ENCODE measurements at regions not wholly inside any gene's neighbourhood (a gene's known extent, or its start where the extent isn't known, plus 50 kb on each side); places are given as distances from the start of the nearest gene placed in this dataset.

GRCh38 chr9:109940561-109940960 lies 160.6 kb downstream of the PALM2AKAP2 start:
- Histone ChIP-seq H3K9me3 (ENCODE audit: control insufficient read depth, low read length) (no peaks in the 10 kb centered on the region), H3K36me3 (ENCODE audit: control insufficient read depth, insufficient read depth, low read length) (no peaks in the 10 kb centered on the region), H3K79me2 (no peaks in the 10 kb centered on the region), H3K4me3 (ENCODE audit: low read depth, low read length) (no peak overlapping the region), H3K4me2 (ENCODE audit: low read length) (no peak overlapping the region), H3K27me3 (ENCODE audit: control insufficient read depth, insufficient read depth, low read length) (no peaks in the 10 kb centered on the region), H3K9ac (no peak overlapping the region), H2AFZ (no peak overlapping the region), H3K27ac (no peak overlapping the region), H3K4me1 (no peaks in the 10 kb centered on the region)
- TF ChIP-seq, protein P1, sequence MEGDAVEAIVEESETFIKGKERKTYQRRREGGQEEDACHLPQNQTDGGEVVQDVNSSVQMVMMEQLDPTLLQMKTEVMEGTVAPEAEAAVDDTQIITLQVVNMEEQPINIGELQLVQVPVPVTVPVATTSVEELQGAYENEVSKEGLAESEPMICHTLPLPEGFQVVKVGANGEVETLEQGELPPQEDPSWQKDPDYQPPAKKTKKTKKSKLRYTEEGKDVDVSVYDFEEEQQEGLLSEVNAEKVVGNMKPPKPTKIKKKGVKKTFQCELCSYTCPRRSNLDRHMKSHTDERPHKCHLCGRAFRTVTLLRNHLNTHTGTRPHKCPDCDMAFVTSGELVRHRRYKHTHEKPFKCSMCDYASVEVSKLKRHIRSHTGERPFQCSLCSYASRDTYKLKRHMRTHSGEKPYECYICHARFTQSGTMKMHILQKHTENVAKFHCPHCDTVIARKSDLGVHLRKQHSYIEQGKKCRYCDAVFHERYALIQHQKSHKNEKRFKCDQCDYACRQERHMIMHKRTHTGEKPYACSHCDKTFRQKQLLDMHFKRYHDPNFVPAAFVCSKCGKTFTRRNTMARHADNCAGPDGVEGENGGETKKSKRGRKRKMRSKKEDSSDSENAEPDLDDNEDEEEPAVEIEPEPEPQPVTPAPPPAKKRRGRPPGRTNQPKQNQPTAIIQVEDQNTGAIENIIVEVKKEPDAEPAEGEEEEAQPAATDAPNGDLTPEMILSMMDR (IDR thresholded peaks at IDR 0.05) = no peak

GRCh38 chr9:109941771-109942170 lies 161.8 kb downstream of the PALM2AKAP2 start:
- Histone ChIP-seq H3K9me3 (ENCODE audit: control insufficient read depth, low read length) (no peaks in the 10 kb centered on the region), H3K4me3 (ENCODE audit: low read depth, low read length) (no peak overlapping the region), H3K79me2 (no peaks in the 10 kb centered on the region), H3K4me1 (no peaks in the 10 kb centered on the region), H3K9ac (no peak overlapping the region), H3K4me2 (ENCODE audit: low read length) (no peak overlapping the region), H3K27ac (no peak overlapping the region), H3K36me3 (ENCODE audit: control insufficient read depth, insufficient read depth, low read length) (no peaks in the 10 kb centered on the region), H3K27me3 (ENCODE audit: control insufficient read depth, insufficient read depth, low read length) (no peaks in the 10 kb centered on the region), H2AFZ (no peak overlapping the region)
- TF ChIP-seq, protein P1 (IDR thresholded peaks at IDR 0.05) = no peak

GRCh38 chr9:109945573-109945972 lies 165.6 kb downstream of the PALM2AKAP2 start:
- TF ChIP-seq, protein P1 (IDR thresholded peaks at IDR 0.05) = no peak

GRCh38 chr9:109948453-109948852 lies 168.5 kb downstream of the PALM2AKAP2 start:
- Histone ChIP-seq H3K4me1 (no peaks in the 10 kb centered on the region), H2AFZ (no peak overlapping the region), H3K27me3 (ENCODE audit: control insufficient read depth, insufficient read depth, low read length) (no peaks in the 10 kb centered on the region), H3K4me3 (ENCODE audit: low read depth, low read length) (no peak overlapping the region), H3K9ac (no peak overlapping the region), H3K4me2 (ENCODE audit: low read length) (no peak overlapping the region), H3K36me3 (ENCODE audit: control insufficient read depth, insufficient read depth, low read length) (no peaks in the 10 kb centered on the region), H3K9me3 (ENCODE audit: control insufficient read depth, low read length) (no peaks in the 10 kb centered on the region), H3K27ac (no peak overlapping the region), H3K79me2 (no peaks in the 10 kb centered on the region)
- TF ChIP-seq, protein P1 (IDR thresholded peaks at IDR 0.05) = no peak

More at GRCh38 chr9:109945573-109945972, 165.6 kb downstream of the PALM2AKAP2 start:
- Histone ChIP-seq H3K9ac (no peak overlapping the region), H3K27me3 (ENCODE audit: control insufficient read depth, insufficient read depth, low read length) (no peaks in the 10 kb centered on the region), H3K36me3 (ENCODE audit: control insufficient read depth, insufficient read depth, low read length) (no peaks in the 10 kb centered on the region), H3K4me1 (no peaks in the 10 kb centered on the region), H3K9me3 (ENCODE audit: control insufficient read depth, low read length) (no peaks in the 10 kb centered on the region), H3K27ac (no peak overlapping the region), H2AFZ (no peak overlapping the region), H3K4me3 (ENCODE audit: low read depth, low read length) (no peak overlapping the region), H3K4me2 (ENCODE audit: low read length) (no peak overlapping the region), H3K79me2 (no peaks in the 10 kb centered on the region)

GRCh38 chr9:109950710-109951443 lies 170.9 kb downstream of the PALM2AKAP2 start:
- Histone ChIP-seq H3K79me2 (no peaks in the 10 kb centered on the region), H3K27me3 (ENCODE audit: control insufficient read depth, insufficient read depth, low read length) (no peaks in the 10 kb centered on the region), H3K9me3 (ENCODE audit: control insufficient read depth, low read length) (no peaks in the 10 kb centered on the region), H2AFZ (no peak overlapping the region), H3K27ac (no peak overlapping the region), H3K4me2 (ENCODE audit: low read length) (no peak overlapping the region), H3K4me3 (ENCODE audit: low read depth, low read length) (no peak overlapping the region), H3K4me1 (no peaks in the 10 kb centered on the region), H3K36me3 (ENCODE audit: control insufficient read depth, insufficient read depth, low read length) (no peaks in the 10 kb centered on the region), H3K9ac (no peak overlapping the region)
- TF ChIP-seq, protein P1 (IDR thresholded peaks at IDR 0.05) = no peak

Measured in parathyroid adenoma (tissue), 2 donors.